ENCODE measurements at regions not wholly inside any gene's neighbourhood (a gene's known extent, or its start where the extent isn't known, plus 50 kb on each side); places are given as distances from the start of the nearest gene placed in this dataset.

- TF ChIP-seq CTCF (IDR thresholded peaks at IDR 0.05 in 2 of 3, conservative IDR thresholded peaks at IDR 0.05 in 1 of 3; ENCODE audit: borderline replicate concordance in 1 of 3, insufficient read depth in 1 of 3, low read depth in 2 of 3, low read length in 2 of 3) (no peak), ATF3 (IDR thresholded peaks at IDR 0.05) (no peak), EZH2phosphoT487 (IDR thresholded peaks at IDR 0.05; ENCODE audit: borderline replicate concordance) (no peak), POLR2A (IDR thresholded peaks at IDR 0.05; ENCODE audit: borderline replicate concordance, extremely low read depth, insufficient read depth, insufficient read length) (no peak), EZH2 (IDR thresholded peaks at IDR 0.05) (no peak), POLR2AphosphoS5 (IDR thresholded peaks at IDR 0.05; ENCODE audit: low read depth, low read length) (no peak), ZNF274 (IDR thresholded peaks at IDR 0.05; ENCODE audit: low read depth, low read length) (no peak), MAX (IDR thresholded peaks at IDR 0.05) (no peak), SP1 (IDR thresholded peaks at IDR 0.05; ENCODE audit: low read depth) (no peak), YY1 (IDR thresholded peaks at IDR 0.05; ENCODE audit: extremely low read depth, insufficient replicate concordance, low read depth, low read length) (no peak), SIN3A (IDR thresholded peaks at IDR 0.05; ENCODE audit: low read depth) (no peak), REST (IDR thresholded peaks at IDR 0.05; ENCODE audit: low read depth) (no peak), RAD21 (IDR thresholded peaks at IDR 0.05; ENCODE audit: low read depth) (no peak), CEBPB (IDR thresholded peaks at IDR 0.05; ENCODE audit: low read depth) (no peak)
Observed at GRCh38 chr2:8234757-8235374, 447.0 kb upstream of the ID2 start.
